K562 (cell line): ENCODE measurements at regions not wholly inside any gene's neighbourhood (a gene's known extent, or its start where the extent isn't known, plus 50 kb on each side); places are given as distances from the start of the nearest gene placed in this dataset.

ENCODE experiments used
- ATF2 ChIP-seq: sonication (generic); formaldehyde crosslinking; IDR thresholded peaks from 2 replicates; pipeline ENCODE4 v1.8.1; 2022; ENCODE audit warnings: missing genetic modification reagents
- BRF2 ChIP-seq: IDR thresholded peaks from 3 replicates; pipeline ENCODE4 v1.6.1; 2011; ENCODE audit warnings: borderline replicate concordance, mild to moderate bottlenecking; ENCODE audit not compliant: insufficient read length, insufficient read depth
- E4F1 ChIP-seq: fragments of 250-450 bp; sonication (Bioruptor Pico); IDR thresholded peaks from 2 replicates; pipeline ENCODE4 v1.5.0; 2021; ENCODE audit warnings: mild to moderate bottlenecking, borderline replicate concordance
- FOXK2 ChIP-seq, 2 experiments: fragments of 450-650 bp; IDR thresholded peaks in 1 of 2; conservative IDR thresholded peaks in 1 of 2; 2 replicates each; pipeline ENCODE4 v1.6.1; 2016; ENCODE audit warnings: low read depth in 2 of 2, mild to moderate bottlenecking in 1 of 2
- JUNB ChIP-seq: fragments of 450-650 bp; formaldehyde crosslinking; conservative IDR thresholded peaks from 2 replicates; pipeline ENCODE4 v1.4.0; 2020; ENCODE audit warnings: mild to moderate bottlenecking
- POLR2AphosphoS5 ChIP-seq: IDR thresholded peaks from 2 replicates; pipeline ENCODE4 v1.6.1; 2011; ENCODE audit warnings: mild to moderate bottlenecking, low read depth, low read length, moderate library complexity; ENCODE audit not compliant: control insufficient read depth, insufficient read depth
- SPI1 ChIP-seq: IDR thresholded peaks from 2 replicates; pipeline ENCODE4 v1.6.1; 2011; ENCODE audit warnings: low read depth, low read length, control low read depth, borderline replicate concordance
- YY1 ChIP-seq, 3 experiments: IDR thresholded peaks; 2 replicates each; pipeline ENCODE4 v1.6.1; 2011; ENCODE audit warnings: low read length in 2 of 3, mild to moderate bottlenecking in 2 of 3, moderate library complexity in 2 of 3, borderline replicate concordance in 1 of 3, control low read depth in 1 of 3, low read depth in 1 of 3; ENCODE audit not compliant: insufficient read depth in 3 of 3, insufficient replicate concordance in 2 of 3, control insufficient read depth in 1 of 3, insufficient read length in 1 of 3; ENCODE audit errors: extremely low read depth in 1 of 3
- ZFPM2 ChIP-seq: fragments of 250-450 bp; sonication (Bioruptor Pico); IDR thresholded peaks from 2 replicates; pipeline ENCODE4 v1.5.1; 2022; ENCODE audit warnings: mild to moderate bottlenecking
- ZFX ChIP-seq: sonication (generic); formaldehyde crosslinking; IDR thresholded peaks from 2 replicates; pipeline ENCODE4 v1.8.0; 2022; ENCODE audit warnings: mild to moderate bottlenecking, missing genetic modification reagents, moderate library complexity
- ZNF318 ChIP-seq, 2 experiments: fragments of 450-650 bp; IDR thresholded peaks; 2 replicates each; pipeline ENCODE4 v1.6.1; 2016; ENCODE audit warnings: mild to moderate bottlenecking in 2 of 2, borderline replicate concordance in 1 of 2, low read depth in 1 of 2, moderate library complexity in 1 of 2
- ZSCAN29 ChIP-seq: fragments of 450-650 bp; IDR thresholded peaks from 2 replicates; pipeline ENCODE4 v1.6.1; 2017
- TF ChIP-seq, protein P1 (sequence below), 3 experiments: IDR thresholded peaks in 2 of 3; conservative IDR thresholded peaks in 1 of 3; 2 replicates each; pipeline ENCODE4 v1.5.1; 2011 to 2012; ENCODE audit warnings: low read length in 3 of 3, mild to moderate bottlenecking in 3 of 3, control low read depth in 2 of 3, improper control_type of control experiment in 1 of 3, inconsistent platforms in 1 of 3, low read depth in 1 of 3, mixed read lengths in 1 of 3, moderate library complexity in 1 of 3; ENCODE audit not compliant: insufficient read depth in 2 of 3

DNA sequence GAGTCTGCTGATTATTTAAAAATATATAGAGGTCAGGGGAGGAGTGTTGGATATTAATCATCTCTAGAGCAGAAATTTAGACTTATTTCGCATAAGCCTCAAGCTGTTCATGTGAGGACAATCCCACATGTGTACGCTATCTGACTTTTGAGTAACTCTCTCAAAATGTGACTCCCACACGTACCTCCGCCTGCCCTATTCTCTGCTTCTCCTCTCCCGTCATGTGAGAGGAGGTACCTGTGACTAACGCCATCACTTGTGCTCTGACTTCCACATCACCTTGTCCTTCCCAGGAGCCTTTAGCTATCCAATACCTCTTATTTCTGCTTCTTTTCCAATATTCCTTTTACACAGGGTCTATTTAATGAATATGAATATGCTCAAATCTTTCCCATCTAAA is 119.3 kb upstream of the CALCR start:
- no peak for TF ChIP-seq E4F1 (CRISPR knock-in tag)
- no peak for TF ChIP-seq POLR2AphosphoS5
- TF ChIP-seq, protein P1, sequence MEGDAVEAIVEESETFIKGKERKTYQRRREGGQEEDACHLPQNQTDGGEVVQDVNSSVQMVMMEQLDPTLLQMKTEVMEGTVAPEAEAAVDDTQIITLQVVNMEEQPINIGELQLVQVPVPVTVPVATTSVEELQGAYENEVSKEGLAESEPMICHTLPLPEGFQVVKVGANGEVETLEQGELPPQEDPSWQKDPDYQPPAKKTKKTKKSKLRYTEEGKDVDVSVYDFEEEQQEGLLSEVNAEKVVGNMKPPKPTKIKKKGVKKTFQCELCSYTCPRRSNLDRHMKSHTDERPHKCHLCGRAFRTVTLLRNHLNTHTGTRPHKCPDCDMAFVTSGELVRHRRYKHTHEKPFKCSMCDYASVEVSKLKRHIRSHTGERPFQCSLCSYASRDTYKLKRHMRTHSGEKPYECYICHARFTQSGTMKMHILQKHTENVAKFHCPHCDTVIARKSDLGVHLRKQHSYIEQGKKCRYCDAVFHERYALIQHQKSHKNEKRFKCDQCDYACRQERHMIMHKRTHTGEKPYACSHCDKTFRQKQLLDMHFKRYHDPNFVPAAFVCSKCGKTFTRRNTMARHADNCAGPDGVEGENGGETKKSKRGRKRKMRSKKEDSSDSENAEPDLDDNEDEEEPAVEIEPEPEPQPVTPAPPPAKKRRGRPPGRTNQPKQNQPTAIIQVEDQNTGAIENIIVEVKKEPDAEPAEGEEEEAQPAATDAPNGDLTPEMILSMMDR (IDR thresholded peaks at IDR 0.05 in 2 of 3, conservative IDR thresholded peaks at IDR 0.05 in 1 of 3; ENCODE audit: insufficient read depth in 2 of 3, low read depth in 1 of 3, low read length in 3 of 3): no peak
- TF ChIP-seq ZNF318 (IDR thresholded peaks at IDR 0.05; ENCODE audit: borderline replicate concordance in 1 of 2, low read depth in 1 of 2): no peak
- no peak for TF ChIP-seq ATF2 (CRISPR knock-in tag)
- no peak for TF ChIP-seq SPI1
- TF ChIP-seq BRF2: no peak
- no peak for TF ChIP-seq FOXK2 (conservative IDR thresholded peaks at IDR 0.05 in 1 of 2, IDR thresholded peaks at IDR 0.05 in 1 of 2; ENCODE audit: low read depth in 2 of 2)
- TF ChIP-seq YY1 (IDR thresholded peaks at IDR 0.05; ENCODE audit: borderline replicate concordance in 1 of 3, control insufficient read depth in 1 of 3, extremely low read depth in 1 of 3, insufficient read depth in 3 of 3, insufficient read length in 1 of 3, insufficient replicate concordance in 2 of 3, low read depth in 1 of 3, low read length in 2 of 3): no peak
- TF ChIP-seq JUNB (CRISPR knock-in tag): no peak
- no peak for TF ChIP-seq ZFPM2 (CRISPR knock-in tag)
- TF ChIP-seq ZSCAN29: no peak
- TF ChIP-seq ZFX (CRISPR knock-in tag): no peak
